GM19023 (cell line): ENCODE measurements at regions not wholly inside any gene's neighbourhood (a gene's known extent, or its start where the extent isn't known, plus 50 kb on each side); places are given as distances from the start of the nearest gene placed in this dataset.

Source experiments
- ATAC-seq: cut with Tn5 transposase; IDR thresholded peaks from one replicate; pipeline ENCODE4 v1.9.1; 2021; ENCODE audit warnings: mild to moderate bottlenecking, moderate library complexity; ENCODE audit not compliant: unreplicated experiment

GRCh38 chr9:80952363-80952922, 736.9 kb downstream of the TLE1 start:
- ATAC-seq, result no peak

DNA sequence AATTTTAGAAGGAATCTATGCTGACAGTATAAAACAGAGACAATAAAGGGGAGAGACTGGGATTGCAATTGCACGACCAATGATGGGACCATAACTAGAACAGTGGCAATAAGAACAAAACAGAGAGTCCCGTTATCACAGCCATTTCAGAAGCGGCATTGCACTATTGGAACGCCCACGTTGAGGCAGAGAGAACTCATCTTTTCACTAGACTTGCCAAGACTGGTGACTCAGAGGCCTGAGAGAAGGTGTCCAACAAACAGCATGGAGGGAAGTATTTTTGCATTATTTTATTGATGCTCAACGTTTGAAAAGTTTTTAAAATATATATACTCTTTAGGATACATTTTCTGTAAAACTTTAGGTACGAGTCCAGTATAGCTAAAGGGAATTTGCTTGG, 737.7 kb downstream of the TLE1 start:
- ATAC-seq, result no peak

- no peak for ATAC-seq
Measured at GRCh38 chr9:80948876-80949275, 740.5 kb downstream of the TLE1 start.

- ATAC-seq, result no peak
Measured at GRCh38 chr9:80948066-80948465, 741.3 kb downstream of the TLE1 start.

DNA sequence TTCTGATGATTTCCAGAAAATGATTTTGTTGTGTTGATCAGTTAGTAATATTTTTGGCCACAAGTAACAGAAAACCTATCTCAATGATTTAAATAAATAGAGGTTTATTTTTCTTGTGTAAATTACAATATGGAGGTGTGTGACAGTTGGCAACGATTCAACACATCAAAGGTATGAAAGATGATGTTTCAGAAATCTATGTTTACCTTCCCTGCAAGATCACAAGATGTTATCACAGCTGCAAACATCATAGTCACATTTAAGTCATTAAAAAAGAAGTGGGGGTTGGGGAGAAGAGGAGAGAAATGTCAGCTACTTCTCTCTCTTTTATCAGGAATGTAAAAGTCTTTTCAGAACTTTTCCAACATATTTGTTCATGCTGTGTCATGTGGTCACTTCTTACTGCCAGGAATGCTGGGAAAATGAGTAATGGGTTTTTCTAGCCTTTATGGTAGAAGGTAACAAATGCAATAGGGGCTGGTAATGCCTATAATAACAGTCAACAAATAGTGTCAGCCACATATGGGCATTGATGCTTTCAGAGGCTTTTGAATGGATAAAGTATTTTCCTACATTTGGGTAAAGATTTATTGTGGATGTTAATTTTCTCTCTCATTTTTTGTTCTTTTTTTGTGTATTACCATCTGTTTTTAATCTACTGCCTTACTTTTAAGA, 742.7 kb downstream of the TLE1 start:
- no peak for ATAC-seq

GRCh38 chr9:80945436-80945835, 743.9 kb downstream of the TLE1 start:
- no peak for ATAC-seq

- no peak for ATAC-seq
Measured at GRCh38 chr9:80937645-80938044, 751.7 kb downstream of the TLE1 start.

DNA sequence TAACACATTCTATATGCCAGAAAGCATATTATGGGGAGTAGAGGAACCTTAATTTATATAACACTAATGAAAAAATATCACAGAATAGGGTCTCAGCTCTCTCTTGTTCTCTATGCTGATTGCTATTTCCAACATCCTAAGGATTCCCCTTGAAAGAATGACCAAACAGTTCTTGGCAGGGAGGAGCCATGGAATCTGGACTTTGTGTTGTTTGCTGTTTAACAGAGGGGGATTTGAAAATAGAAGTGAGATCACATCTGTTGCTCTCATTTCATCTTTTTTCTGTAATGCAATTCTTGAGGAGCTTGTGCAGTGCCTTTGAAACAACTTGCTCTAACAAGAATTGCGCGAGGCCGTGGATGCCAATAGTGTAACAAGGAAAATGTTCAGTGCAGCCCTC, 755.3 kb downstream of the TLE1 start:
- no peak for ATAC-seq

- ATAC-seq, result no peak
Measured at GRCh38 chr9:80932947-80933780, 756.2 kb downstream of the TLE1 start.

DNA sequence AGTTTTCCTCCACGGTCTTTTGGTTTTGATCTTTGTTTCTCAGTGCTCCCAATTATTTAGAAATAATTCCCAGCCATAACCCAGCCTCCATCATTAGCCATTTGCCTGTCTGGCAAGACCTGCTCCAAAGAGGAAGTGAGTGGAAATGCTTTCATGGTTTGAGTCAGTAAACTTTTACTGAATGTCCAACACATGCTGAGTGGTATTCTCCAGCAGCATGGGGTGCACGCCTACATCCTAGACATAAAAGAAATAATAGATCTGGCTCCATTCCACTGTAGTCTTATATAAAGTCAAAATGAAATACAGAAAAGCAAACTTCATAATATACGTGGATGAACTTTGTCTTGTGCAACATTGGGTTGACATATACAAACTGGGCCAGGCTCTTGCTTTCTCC, 757.2 kb downstream of the TLE1 start:
- ATAC-seq, result no peak

DNA sequence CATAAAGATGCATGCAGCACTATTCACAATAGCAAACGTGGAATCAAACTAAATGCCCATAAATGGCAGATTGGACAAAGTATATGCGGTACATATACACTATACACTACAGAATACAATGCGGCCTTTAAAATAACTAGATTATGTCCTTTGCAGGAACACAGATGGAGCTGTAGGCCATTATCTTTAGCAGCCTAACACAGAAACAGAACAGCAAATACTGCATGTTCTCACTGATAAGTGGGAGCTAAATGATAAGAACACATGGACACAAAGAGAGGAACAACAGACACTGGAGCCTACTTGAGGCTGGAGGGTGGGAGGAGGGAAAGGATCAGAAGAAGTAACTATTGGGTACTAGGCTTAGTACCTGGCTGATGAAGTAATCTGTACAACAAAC, 758.2 kb downstream of the TLE1 start:
- no peak for ATAC-seq

GRCh38 chr9:80928697-80929096, 760.6 kb downstream of the TLE1 start:
- ATAC-seq, result no peak

DNA sequence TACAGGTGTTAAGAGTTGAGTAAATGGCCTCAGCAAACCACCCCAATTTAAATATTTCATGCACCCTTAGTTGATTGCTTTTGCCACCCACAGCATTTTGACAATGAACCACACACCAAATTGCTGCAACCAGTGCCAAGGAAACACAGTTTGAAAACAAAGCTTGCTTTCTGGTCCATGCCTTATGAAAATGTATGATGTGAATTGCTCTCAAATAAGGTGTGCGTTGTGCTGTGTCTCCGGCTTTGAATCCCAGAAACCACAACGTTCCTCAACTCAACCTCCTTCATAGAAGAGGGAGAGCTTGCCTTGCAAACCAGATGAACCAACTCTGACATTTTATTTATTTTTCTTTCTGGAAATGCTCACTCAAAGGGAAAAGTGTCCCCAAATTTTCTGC, 762.7 kb downstream of the TLE1 start:
- ATAC-seq, result no peak

GRCh38 chr9:80922544-80922943, 766.8 kb downstream of the TLE1 start:
- ATAC-seq, result no peak

DNA sequence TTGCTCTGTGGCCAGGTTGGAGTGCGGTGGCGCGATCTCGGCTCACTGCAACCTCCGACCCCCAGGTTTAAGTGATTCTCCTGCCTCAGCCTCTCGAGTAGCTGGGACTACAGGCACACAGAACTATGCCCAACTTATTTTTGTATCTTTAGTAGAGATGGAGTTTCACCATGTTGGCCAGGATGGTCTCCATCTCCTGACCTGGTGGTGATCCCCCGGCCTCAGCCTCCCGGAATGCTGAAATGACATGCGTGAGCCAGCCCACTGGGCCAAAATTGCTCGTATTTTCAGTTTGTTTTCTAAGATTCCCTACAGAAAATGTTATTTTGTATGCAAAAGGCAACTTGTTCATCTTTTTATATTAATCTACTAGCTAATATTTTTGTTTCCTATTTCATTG, 782.6 kb downstream of the TLE1 start:
- no peak for ATAC-seq

- no peak for ATAC-seq
Measured at GRCh38 chr9:80899208-80899607, 790.1 kb downstream of the TLE1 start.

DNA sequence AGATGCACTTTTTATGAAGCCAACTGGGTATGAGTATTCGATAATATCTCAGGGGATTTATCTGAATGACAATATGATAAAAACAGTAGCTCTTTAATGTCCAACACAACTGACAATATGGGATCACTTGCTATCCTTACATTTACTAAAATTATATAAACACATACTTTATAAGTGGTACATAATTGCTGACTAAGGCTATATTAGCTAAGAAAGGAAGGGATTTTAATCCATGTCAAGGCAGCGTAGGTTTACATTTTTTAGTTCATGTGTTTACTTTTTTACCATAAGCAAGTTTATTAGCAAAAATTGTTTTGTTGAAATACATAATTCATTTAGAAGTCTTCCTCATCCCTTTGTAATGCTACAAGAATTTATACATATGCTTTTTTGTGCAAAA, 796.2 kb downstream of the TLE1 start:
- no peak for ATAC-seq

DNA sequence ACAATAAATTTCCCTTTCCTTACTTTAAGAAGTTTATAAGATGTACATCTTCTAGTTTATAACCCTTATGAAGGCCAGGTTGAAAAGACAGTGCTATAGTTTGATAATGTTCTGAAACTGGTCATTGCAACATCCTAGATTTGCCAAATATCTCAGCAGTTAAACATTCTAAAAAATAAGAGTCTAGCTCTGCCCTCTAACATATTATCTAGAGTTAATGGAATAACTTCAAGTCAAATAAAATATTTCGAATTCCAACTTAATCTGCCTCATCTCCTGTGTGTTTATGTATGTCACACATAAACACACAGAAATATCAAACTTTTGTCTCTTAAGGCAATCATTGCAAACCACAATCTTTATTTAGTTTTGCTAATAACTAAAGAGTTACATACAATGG, 796.6 kb downstream of the TLE1 start:
- no peak for ATAC-seq

DNA sequence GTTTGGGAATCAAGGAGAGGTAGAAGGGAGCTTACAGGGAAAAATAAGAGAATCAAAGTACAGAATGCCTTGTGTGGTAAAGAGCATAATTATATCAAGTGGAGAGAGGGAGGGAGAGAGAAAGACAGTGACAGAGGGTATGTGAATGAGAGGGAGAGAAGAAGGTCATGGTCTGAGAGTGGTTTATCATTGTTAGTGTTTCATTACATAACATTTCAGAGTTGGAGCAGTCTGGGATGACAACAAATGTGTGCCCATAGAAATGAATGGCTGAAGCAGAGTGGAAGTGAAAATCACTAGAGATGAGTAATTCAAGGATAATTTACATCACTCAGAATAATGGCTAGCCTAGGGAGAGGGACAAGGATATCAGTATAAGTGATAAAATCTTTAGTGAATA, 799.2 kb downstream of the TLE1 start:
- no peak for ATAC-seq

GRCh38 chr9:80885894-80886293, 803.5 kb downstream of the TLE1 start:
- ATAC-seq, result no peak

DNA sequence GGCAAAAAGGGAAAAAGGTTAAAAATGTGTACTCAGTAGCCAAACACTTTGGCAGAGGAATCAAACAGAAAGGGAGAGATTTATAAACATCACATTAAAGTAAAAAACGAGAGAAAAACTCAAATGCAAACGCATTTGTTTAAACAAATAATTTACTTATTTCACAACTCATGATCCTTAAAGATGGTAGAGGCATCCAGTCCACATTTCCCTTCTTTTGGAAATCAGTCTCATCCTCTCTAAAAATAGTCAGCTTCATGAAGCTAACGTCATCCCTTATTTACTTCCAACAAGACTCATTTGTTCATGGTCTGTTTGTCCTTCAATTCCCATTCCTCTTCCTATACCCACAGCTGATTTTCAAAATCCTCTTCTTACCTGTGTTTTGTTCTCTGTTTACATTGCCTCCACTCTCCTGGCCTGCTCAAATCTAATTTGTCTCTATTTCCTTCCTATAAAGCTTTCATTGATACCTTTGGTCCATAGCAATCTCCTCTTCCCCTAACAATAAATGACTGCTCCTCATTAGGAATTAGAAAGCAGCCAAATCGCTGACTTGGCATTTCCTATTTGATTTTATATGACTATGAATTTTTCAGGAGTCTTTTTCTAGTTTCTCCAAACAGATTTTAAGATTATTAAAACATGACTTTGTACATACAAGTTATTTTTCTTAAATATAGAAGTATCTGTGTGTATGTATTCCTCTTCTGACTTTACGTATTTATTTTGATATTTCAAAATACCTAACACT, 805.3 kb downstream of the TLE1 start:
- ATAC-seq, result no peak

DNA sequence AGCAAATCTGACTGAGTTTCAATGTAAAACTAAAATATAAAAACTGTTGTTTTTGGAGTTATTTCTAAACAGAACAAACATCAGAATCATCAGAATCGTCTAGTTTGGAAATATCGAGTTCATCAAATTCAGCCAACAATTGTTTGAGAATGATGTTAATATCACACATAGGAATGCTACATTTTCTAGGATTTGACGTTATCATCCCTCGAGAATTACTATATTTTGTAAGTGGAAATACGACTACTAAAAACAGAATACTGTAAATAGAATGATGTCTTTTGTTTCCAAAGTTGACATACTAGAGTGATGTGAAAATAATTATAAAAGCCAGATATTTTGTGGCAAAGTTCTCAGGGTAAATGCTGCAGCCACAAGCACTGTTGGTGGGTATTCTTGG, 805.9 kb downstream of the TLE1 start:
- ATAC-seq, result no peak
